ENCODE measurements at regions not wholly inside any gene's neighbourhood (a gene's known extent, or its start where the extent isn't known, plus 50 kb on each side); places are given as distances from the start of the nearest gene placed in this dataset.
A peak's percentile ranks its signal among the peaks of the same experiment; 100 is the strongest.

DNA sequence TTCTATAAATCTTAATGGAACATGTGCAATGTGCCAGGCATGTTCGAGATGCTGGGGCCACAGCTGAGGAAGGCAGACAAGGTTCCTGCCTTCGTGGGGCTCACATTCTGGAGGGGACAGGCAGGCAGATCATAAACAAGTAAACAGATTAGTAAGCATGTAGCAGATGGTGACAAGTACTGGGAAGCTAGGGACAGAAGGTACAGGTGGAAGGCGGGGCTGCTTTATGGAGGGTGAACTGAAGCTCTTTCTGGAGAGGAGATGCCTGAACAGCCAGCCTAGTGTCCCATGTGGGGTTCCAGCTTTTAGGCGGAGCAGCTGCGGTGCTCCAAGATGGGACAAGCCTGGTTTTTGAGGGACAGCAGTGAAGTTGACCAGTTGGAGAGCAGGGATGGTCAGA lies 74.7 kb upstream of the SNRK start:
- no peak for DNase-seq (ENCODE audit: low read depth)
- in situ Hi-C loops (cut with HindIII; ENCODE audit: low pct_unique_long_range_greater_than_20kb, low sequenced_read_pairs) = no loop called here

DNA sequence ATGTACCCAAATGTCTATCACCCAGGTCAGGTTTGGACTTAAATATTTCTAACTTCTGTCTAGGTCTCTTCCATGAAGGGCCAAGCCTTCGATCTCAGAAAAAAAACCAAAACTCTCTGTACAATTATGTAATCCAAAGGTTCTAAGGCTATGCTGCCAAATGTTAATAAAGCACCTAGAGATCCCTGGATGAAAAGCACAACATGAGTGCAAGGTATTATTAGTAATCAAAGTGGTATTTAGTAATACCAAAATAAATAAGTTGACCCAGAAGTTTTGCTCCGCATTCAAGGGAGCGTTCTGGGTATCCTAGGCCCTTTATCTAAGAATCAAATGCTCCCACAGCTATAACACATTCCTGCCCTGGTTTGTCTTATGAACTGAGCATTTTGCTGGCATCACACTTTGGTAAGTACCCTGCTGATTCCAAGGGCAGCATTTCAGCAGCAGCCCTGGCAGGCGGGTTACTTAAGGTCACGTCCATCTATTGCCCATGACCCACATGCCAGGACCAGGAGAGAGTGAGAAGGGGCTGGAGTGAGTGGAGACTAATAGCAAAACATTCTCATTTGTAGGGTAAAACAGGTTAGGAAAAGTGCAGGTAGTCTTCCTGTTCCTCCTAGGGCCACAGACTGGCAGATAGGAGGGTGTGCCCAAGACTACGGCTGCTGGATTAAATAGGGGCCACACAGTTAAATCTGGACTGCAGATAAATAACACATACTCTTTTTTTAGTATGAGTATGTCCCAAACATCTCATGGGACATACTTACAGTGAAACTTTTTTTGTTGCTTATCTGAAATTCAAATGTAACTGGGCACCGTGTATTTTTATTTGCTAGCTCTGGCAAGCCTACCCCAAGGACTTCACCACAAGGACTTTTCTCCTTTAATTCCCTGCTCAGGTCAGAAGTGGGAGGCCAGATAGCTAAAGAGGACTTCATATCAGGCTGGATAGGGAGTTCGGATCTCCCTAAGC lies 76.0 kb upstream of the SNRK start:
- in situ Hi-C loops (cut with HindIII; ENCODE audit: low pct_unique_long_range_greater_than_20kb, low sequenced_read_pairs) = no loop called here
- no peak for DNase-seq (ENCODE audit: low read depth)

DNA sequence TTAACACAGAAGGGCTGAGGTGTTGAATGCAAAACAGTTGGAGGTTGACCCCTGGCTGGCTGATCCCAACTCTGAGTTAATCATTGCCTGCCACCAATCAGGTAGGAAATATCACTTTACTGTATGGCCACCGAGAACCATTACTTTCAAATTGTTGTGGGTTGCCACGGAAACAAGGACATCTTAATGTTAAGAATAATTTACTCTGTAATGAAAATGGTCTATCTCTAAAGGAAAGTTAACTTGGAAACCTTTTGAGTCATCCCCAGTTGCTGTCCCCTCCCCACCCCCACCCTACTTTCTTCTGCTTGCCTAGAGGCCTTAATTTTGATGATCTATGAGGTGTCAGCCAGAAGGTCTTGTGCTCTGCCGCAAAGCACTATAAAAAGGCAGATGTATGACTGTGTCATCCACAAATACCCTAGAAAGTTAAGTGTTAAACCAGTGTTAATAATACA lies 78.7 kb upstream of the SNRK start:
- DNase-seq (ENCODE audit: low read depth) = peak; percentile 88
- in situ Hi-C loops (cut with HindIII; ENCODE audit: low pct_unique_long_range_greater_than_20kb, low sequenced_read_pairs) = no loop called here

DNA sequence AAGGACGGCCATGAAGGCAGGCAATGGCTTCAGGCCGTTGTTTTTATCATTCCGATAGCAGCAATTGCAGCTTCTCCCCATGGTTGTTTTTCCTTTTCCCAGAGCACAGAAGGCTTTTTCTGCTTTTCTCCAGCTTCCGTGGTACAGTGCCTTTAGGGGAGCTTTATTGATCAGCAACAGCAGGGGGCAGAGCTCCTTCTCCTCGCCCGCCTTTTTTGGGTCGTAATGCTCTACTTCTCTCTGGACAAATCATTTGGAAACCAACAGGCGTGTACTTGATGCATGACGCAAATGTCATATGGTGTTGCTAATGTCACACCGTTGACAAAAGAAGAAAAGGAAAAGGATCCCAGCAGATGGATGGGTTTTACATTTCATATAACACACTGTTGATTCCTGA lies 79.7 kb upstream of the SNRK start:
- no peak for DNase-seq (ENCODE audit: low read depth)

DNA sequence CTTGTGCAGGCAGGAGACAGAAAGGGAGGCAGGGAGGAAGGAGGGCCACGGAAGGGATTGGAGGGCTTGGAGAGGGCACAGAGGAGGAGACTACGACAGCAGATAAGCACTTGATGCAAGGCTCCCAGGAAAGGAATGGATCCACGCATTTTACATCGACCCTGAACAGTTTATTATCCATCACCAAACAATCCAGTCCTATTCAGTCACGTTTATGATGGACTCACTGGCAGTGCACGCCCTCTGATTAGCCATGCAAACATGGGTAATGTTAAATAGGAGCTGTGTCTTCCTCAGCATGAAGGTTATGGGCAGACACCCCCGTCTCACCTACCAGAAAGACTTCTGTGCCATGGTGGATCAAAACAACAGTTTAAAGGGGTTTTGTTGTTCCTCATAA lies 80.2 kb upstream of the SNRK start:
- DNase-seq (ENCODE audit: low read depth) = no peak
- in situ Hi-C loops (cut with HindIII; ENCODE audit: low pct_unique_long_range_greater_than_20kb, low sequenced_read_pairs) = no loop called here

More for the DNA sequence above, 79.7 kb upstream of the SNRK start:
- in situ Hi-C loops (cut with HindIII; ENCODE audit: low pct_unique_long_range_greater_than_20kb, low sequenced_read_pairs) = no loop called here

DNA sequence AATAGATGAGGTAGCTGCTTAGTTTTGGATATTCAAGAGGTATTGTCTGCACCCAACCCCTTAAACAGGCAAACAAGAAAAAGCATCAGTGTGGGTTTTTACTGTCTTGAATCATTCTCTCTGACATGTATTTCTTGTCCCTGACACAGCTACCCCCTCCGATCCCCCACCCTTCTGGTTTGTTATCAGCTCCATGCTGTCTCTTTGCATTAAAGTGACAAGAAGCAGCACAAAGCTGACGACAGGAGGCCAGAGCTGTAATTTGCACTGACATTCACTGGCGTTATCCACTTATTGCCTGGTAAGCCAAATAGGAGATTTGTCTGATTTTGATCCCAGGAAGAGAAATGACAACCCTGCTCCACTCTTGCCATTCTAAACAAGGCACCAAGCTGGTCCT lies 83.3 kb upstream of the SNRK start:
- in situ Hi-C loops (cut with HindIII; ENCODE audit: low pct_unique_long_range_greater_than_20kb, low sequenced_read_pairs) = no loop called here
- no peak for DNase-seq (ENCODE audit: low read depth)

DNA sequence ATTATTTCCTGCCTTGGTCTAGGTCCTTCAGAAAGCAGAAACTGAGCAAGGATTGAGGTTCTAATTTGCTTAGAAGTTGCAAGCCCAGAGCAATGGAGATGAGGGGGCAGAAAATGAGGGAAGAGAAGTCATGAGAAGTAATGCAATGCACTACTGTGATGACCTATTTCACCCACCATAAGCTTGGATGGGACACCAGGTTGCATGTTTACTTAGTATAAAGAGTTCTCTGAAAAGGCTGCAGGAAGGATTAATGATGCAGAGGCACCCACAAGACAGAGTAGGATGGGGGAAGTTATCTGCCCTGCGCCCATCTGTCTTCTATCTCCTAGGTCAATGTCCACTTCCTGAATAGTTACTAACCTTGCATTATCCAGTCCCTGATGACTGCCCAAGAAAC lies 84.8 kb upstream of the SNRK start:
- in situ Hi-C loops (cut with HindIII; ENCODE audit: low pct_unique_long_range_greater_than_20kb, low sequenced_read_pairs) = no loop called here
- DNase-seq (ENCODE audit: low read depth) = no peak

DNA sequence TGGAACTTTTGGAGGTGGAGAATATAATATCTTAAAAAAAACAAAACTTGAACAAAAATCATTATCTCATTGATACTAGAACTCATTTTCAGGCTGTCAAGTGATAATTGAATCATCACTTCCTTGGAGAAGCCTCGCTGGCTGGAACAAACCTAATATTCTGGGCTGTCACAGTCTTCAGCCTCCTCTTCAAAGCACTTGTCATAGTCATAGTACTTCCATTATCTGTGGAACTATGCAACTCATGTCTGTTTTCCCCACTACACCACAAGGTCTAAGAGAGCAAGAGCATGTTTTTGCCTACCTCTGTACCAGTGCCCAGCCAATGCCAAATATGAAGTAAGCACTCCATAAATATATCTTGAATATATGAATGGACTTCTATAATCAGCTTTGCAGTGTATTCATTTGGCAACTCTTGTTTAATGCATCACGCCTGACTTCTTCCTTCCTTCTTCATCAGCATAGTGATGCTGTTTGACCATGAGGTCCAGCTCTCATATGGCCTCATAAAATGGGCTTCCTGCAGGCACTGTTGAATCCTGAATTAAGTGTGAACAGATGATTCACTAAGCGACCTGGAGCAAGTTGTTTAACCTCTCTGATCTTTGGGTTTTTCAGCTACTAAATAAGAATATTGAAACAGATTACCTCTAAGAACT lies 86.6 kb upstream of the SNRK start:
- in situ Hi-C loops (cut with HindIII; ENCODE audit: low pct_unique_long_range_greater_than_20kb, low sequenced_read_pairs) = no loop called here
- DNase-seq (ENCODE audit: low read depth) = no peak

DNA sequence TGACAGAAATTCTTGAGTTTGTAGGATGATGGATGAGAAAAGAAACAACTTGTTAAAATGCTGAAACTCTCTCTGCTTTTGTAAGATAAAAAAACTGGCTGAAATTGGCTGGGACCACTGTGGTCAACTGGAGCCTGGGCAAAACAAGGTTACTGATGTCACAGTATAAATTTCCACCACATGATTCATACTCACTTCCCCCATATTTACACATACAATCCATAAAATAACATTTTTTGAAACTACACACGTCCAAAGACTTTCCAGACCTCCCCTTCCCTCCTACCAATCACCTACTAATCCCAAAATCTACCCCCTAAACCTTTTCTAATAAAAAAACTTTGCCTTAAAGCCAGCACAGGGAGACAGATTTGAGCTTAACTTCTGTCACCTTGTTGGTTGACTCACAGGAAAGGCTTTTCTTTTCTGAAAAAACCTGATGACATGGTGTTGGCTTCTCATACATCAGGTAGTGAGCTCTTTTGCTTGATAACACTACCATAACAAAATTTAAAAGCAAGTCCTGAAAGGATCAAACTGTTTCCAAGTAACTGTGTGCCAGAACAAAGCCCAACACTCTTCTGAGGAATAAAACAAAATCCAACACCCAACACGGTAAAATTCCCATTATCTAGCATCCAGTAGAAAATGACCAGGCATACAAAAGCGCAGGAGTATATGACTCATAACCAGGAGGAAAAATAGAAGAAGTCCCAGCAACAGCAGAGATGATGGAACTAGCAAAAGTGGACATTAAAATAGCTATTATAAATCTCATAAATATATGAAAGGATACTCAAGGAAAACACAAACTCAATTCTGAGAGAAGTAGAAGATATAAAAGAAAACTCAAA lies 87.3 kb upstream of the SNRK start:
- in situ Hi-C loops (cut with HindIII; ENCODE audit: low pct_unique_long_range_greater_than_20kb, low sequenced_read_pairs) = no loop called here
- no peak for DNase-seq (ENCODE audit: low read depth)

DNA sequence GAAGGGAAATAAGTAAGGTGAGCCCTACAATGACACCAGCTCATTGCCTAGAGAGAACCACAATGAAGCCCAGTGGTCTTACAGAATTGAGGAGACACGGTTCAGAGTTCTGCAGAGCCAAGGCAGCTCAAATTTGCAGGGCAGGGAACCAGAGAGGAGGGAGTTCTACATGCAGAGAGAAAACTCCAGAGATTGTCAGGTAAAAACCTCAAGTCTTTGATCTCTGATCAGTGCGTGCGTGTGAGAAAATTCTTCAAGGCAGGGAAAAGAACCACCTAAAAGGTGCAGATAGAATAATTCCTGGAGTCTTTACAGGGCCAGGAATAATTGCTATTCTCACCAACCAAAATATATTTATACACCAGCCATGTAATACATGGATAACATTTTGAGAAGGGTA lies 88.0 kb upstream of the SNRK start:
- in situ Hi-C loops (cut with HindIII; ENCODE audit: low pct_unique_long_range_greater_than_20kb, low sequenced_read_pairs) = no loop called here
- no peak for DNase-seq (ENCODE audit: low read depth)

DNA sequence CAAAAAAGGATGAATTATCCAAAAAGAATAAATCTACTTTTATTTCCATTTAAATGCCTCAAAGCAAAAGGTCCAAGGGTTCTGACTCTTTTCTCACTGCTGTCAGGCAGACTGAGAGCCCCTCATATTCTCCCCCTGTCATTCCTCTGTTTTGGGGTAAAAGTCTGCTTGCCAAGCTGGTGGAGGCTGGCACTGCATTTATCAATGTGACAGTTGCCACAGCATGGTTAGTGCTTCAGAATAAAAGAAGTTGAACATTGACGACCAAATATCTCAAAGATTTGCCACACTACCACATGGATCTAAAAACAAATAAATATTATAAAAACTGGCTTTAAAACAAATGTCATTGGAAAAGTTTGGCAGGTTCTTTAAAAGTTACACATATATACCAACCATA lies 89.2 kb upstream of the SNRK start:
- DNase-seq (ENCODE audit: low read depth) = no peak
- in situ Hi-C loops (cut with HindIII; ENCODE audit: low pct_unique_long_range_greater_than_20kb, low sequenced_read_pairs) = no loop called here

DNA sequence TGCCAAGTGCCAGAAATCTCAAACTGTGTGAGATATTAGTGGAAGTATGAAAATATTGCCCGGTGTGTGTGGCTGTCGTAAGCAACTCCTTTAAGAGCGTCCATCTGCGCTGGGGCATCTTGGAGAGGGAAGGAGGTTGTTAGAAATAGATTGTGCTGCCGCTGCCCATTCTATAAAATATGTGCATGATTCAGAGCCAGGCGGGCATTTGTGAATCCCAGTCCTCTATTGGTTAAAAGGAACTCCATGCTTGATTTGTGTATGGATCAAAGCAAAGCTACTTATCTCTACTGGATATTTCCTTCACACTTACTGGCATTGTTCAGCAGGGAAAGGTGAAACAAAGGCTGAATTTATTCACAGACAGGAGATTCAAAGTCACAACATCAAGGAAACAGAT lies 89.6 kb upstream of the SNRK start:
- no peak for DNase-seq (ENCODE audit: low read depth)
- in situ Hi-C loops (cut with HindIII; ENCODE audit: low pct_unique_long_range_greater_than_20kb, low sequenced_read_pairs) = no loop called here

DNA sequence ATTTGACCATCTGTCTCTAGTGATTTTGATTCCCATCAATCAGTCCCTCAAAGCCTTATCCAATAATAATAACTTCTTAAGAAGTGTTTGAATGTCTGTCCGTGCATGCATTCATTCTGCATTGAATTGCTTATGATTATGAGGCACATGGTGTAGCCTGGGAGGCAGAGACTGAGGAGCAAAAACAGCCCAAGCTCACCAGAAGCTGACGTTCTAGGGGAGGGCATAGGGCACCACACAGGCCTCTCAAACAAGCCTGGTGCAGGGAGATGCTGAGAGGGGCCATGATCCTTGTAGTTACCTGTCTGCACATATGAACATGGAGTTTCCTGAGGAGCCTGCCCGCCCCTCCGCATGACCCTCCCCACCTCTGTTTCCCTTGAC lies 89.2 kb upstream of the POMGNT2 start:
- DNase-seq (ENCODE audit: low read depth) = no peak
- in situ Hi-C loops (cut with HindIII; ENCODE audit: low pct_unique_long_range_greater_than_20kb, low sequenced_read_pairs) = no loop called here

DNA sequence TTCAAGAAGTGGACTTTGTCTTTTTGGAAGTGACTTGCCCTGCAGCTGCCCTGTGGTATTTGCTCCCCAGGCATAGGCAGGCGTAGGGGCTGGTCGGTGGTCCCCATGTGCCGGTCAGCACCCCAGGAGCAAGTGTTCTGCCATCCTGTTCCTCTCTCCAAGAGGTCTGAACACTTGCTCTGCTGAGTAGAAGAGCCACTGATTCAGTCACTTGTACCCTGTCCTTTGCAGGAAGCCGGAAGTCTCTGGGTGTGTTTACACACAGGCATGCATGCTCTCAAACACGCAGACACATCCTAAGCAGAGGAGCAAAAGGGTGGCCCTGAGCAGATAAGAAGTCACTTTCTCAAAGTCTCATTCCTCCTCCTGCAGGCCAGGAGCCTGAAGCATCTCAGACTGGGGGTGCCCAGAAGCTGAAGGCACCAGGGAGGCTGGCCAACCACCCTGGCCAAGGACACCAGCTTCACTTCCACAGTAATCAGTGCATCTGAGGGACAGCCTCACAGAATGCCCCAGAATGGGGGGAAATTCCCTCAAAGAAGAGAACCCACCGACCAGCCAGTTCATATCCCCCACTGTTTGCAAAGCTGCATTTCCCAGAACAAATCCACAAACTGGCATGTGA lies 88.7 kb upstream of the POMGNT2 start:
- in situ Hi-C loops (cut with HindIII; ENCODE audit: low pct_unique_long_range_greater_than_20kb, low sequenced_read_pairs) = no loop called here
- no peak for DNase-seq (ENCODE audit: low read depth)

DNA sequence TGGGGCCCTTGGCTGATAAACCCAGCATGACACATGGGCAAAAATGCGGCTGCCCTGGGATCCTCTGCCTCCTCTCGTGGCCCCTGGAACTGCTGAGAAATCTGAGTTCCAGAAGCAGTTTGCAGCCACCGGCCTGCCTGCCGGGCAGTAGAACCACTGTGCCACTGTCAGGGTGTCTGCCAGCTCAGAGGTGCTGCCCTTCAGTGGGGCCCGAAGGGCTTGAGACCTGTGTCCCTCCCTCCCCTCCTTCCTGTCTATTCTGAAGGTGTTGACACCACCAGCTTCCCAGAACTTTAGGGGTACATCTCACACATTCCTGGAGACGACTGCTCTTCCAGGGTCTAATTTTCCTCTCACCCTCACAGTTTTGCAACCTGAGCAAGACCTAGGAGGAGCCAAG lies 88.2 kb upstream of the POMGNT2 start:
- no peak for DNase-seq (ENCODE audit: low read depth)
- in situ Hi-C loops (cut with HindIII; ENCODE audit: low pct_unique_long_range_greater_than_20kb, low sequenced_read_pairs) = no loop called here

DNA sequence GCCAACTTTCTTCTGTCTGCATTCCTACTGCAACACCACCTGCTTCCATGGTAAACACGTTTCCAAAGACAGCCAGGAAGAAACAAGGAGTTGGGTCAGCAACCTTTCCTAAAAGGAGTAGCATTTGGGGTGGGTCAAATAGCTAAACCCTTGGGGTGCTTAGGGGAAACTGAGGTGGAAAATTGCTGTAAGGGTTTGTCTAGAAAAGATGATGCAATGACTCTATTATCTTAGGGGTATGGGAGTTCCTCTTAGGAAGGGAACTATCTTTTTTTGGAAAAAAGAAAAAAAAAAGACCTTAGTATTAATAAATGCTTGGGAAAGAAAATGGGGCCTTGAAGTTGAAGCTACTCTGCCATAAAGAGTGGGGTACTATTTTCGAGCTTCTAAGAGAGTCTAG lies 86.1 kb upstream of the POMGNT2 start:
- in situ Hi-C loops (cut with HindIII; ENCODE audit: low pct_unique_long_range_greater_than_20kb, low sequenced_read_pairs) = no loop called here
- DNase-seq (ENCODE audit: low read depth) = no peak

DNA sequence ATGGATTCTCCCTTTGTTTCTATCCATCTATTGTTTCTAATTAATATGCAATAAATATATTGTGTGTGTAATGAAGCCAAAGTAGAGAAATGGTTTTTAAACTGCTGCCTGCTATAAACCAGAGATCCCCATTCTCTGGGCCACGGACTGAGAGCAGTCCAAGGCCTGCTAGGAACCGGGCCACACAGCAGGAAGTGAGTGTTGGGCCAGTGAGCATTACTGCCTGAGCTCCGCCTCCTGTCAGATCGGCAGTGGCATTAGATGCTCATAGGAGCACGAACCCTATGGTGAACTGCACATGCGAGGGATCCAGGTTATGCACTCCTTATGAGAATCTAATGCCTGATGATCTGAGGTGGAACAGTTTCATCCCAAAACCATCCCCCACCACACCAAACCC lies 85.2 kb upstream of the POMGNT2 start:
- in situ Hi-C loops (cut with HindIII; ENCODE audit: low pct_unique_long_range_greater_than_20kb, low sequenced_read_pairs) = no loop called here
- DNase-seq (ENCODE audit: low read depth) = no peak

DNA sequence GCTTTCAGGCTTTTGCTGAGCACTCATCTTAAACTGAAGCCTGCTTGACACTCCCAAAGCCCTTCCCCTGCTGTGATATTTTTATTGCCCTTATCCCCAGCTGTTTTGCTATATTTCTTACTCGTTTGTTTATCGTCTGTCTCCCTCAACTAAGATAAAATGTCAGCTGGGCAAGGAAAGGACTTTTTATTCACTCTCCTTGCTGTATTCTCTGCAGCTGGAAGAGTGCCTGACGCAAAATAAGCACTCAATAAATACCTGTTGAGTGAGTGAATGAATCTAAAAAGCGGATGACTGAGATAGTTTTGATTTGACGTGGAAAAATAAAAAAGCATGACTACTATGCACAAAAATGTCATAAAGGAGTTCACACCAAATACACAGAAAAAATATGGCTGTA lies 84.8 kb upstream of the POMGNT2 start:
- no peak for DNase-seq (ENCODE audit: low read depth)
- in situ Hi-C loops (cut with HindIII; ENCODE audit: low pct_unique_long_range_greater_than_20kb, low sequenced_read_pairs) = no loop called here

Data from Caki2 (cell line).